A549 (cell line): ENCODE measurements at regions not wholly inside any gene's neighbourhood (a gene's known extent, or its start where the extent isn't known, plus 50 kb on each side); places are given as distances from the start of the nearest gene placed in this dataset.
A peak's percentile ranks its signal among the peaks of the same experiment; 100 is the strongest.

Experiments
- ATAC-seq, 2 experiments: fragments of 200-7000 bp in 1 of 2; fragments of >200 bp in 1 of 2; cut with Nextera tagmentation in 1 of 2; cut with Tn5 transposase in 1 of 2; 3 replicates each; pipeline versions ENCODE4 v1.8.0 to v1.9.1; 2018 to 2020; ENCODE audit warnings: mild to moderate bottlenecking in 1 of 2, moderate library complexity in 1 of 2
- CTCF ChIA-PET: fragments of 300-600 bp; sonication (Branson Sonifier 250); formaldehyde crosslinking; extraction: SDS; loops from one replicate; lab custom pipeline; 2021; ENCODE audit warnings: antibody characterized with exemption, inconsistent platforms; lab: Yijun Ruan, JAX
- POLR2A ChIA-PET: fragments of 350-600 bp; formaldehyde crosslinking; extraction: SDS; loops from one replicate; lab custom pipeline; 2021; ENCODE audit warnings: antibody characterized with exemption, inconsistent platforms; lab: Yijun Ruan, JAX
- DNase-seq, 2 experiments: peaks; one replicate each; pipeline versions ENCODE4 v3.0.0 to v3.0.0-alpha.2; 2011 to 2016; ENCODE audit warnings: low read depth in 1 of 2, low spot score in 1 of 2
- FAIRE-seq: peaks from 2 replicates; lab custom pipeline; 2011; peaks lifted over from hg19 to GRCh38; lab: Jason Lieb, UNC
- H3K27ac ChIP-seq, 2 experiments: fragments of >200 bp; sonication (Bioruptor Twin); formaldehyde crosslinking; 3 replicates each; pipeline ENCODE4 v1.5.1; 2016 to 2017
- H3K4me1 ChIP-seq: fragments of >200 bp; sonication (Bioruptor Twin); formaldehyde crosslinking; 3 replicates; pipeline ENCODE4 v1.6.1; 2016
- H3K4me2 ChIP-seq: fragments of >200 bp; sonication (Bioruptor Twin); formaldehyde crosslinking; 3 replicates; pipeline ENCODE4 v1.6.1; 2016
- H3K4me3 ChIP-seq: fragments of >200 bp; sonication (Bioruptor Twin); formaldehyde crosslinking; 3 replicates; pipeline ENCODE4 v1.5.1; 2016
- H3K9me3 ChIP-seq: fragments of >200 bp; sonication (Bioruptor Twin); formaldehyde crosslinking; 3 replicates; pipeline ENCODE4 v1.6.1; 2016
- BHLHE40 ChIP-seq: IDR thresholded peaks from 2 replicates; pipeline ENCODE4 v1.6.1; 2012; ENCODE audit warnings: low read depth, low read length, inconsistent platforms
- CEBPB ChIP-seq, 2 experiments: fragments of >200 bp in 1 of 2; sonication (Bioruptor Twin) in 1 of 2; formaldehyde crosslinking in 1 of 2; IDR thresholded peaks; 2 replicates each; pipeline ENCODE4 v1.6.1; 2012 to 2016
- CHD4 ChIP-seq: fragments of 200-600 bp; sonication (generic); IDR thresholded peaks from 2 replicates; pipeline ENCODE4 v1.6.1; 2016; ENCODE audit warnings: antibody characterized with exemption, mild to moderate bottlenecking, borderline replicate concordance
- EHMT2 ChIP-seq: fragments of 200-600 bp; sonication (generic); IDR thresholded peaks from 2 replicates; pipeline ENCODE4 v1.6.1; 2016; ENCODE audit warnings: antibody characterized with exemption, low read depth, mild to moderate bottlenecking, moderate library complexity
- EP300 ChIP-seq, 2 experiments: fragments of >200 bp; sonication (Bioruptor Twin); formaldehyde crosslinking; IDR thresholded peaks; 2 replicates in 1 of 2; 3 replicates in 1 of 2; pipeline ENCODE4 v1.6.1; 2016 to 2017
- ESRRA ChIP-seq: fragments of 150-350 bp; IDR thresholded peaks from 2 replicates; pipeline ENCODE4 v1.6.1; 2014; ENCODE audit warnings: mild to moderate bottlenecking, low read length, borderline replicate concordance
- FOSL2 ChIP-seq, 2 experiments: fragments of 450-650 bp in 1 of 2; fragments of >200 bp in 1 of 2; sonication (Bioruptor Twin) in 1 of 2; formaldehyde crosslinking; IDR thresholded peaks; 2 replicates each; pipeline versions ENCODE4 v1.5.0 to v1.6.1; 2016 to 2020; ENCODE audit warnings: mild to moderate bottlenecking in 1 of 2, moderate library complexity in 1 of 2
- GATA3 ChIP-seq: IDR thresholded peaks from 2 replicates; pipeline ENCODE4 v1.6.1; 2012; ENCODE audit warnings: borderline replicate concordance
- HDAC2 ChIP-seq: fragments of 200-600 bp; sonication (generic); IDR thresholded peaks from 2 replicates; pipeline ENCODE4 v1.6.1; 2016
- HOXA7 ChIP-seq: fragments of 250-450 bp; sonication (Bioruptor Pico); IDR thresholded peaks from 2 replicates; pipeline ENCODE4 v1.5.0; 2020; ENCODE audit warnings: mild to moderate bottlenecking, moderate library complexity
- MAFK ChIP-seq: fragments of 450-650 bp; IDR thresholded peaks from 2 replicates; pipeline ENCODE4 v1.6.1; 2014; ENCODE audit not compliant: partially characterized antibody
- NFE2L2 ChIP-seq: fragments of 150-350 bp; conservative IDR thresholded peaks from 2 replicates; pipeline ENCODE4 v1.6.1; 2014; ENCODE audit warnings: low read length
- NPAS2 ChIP-seq: fragments of 250-450 bp; sonication (Bioruptor Pico); IDR thresholded peaks from 2 replicates; pipeline ENCODE4 v1.8.0; 2022; ENCODE audit warnings: mild to moderate bottlenecking, moderate library complexity, borderline replicate concordance
- NR3C1 ChIP-seq: fragments of >200 bp; sonication (Bioruptor Twin); formaldehyde crosslinking; IDR thresholded peaks from 3 replicates; pipeline ENCODE4 v1.6.1; 2017
- PHF8 ChIP-seq: fragments of 200-600 bp; sonication (generic); IDR thresholded peaks from 2 replicates; pipeline ENCODE4 v1.6.1; 2016; ENCODE audit warnings: low read depth, mild to moderate bottlenecking, antibody characterized with exemption, moderate library complexity, borderline replicate concordance
- RARB ChIP-seq: fragments of 250-450 bp; sonication (Bioruptor Pico); IDR thresholded peaks from 2 replicates; pipeline ENCODE4 v1.8.0; 2021; ENCODE audit warnings: mild to moderate bottlenecking, moderate library complexity
- RFX5 ChIP-seq: fragments of 450-650 bp; IDR thresholded peaks from 2 replicates; pipeline ENCODE4 v1.7.1; 2014; ENCODE audit warnings: antibody characterized with exemption, mild to moderate bottlenecking, moderate library complexity
- SMC3 ChIP-seq: fragments of >200 bp; sonication (Bioruptor Twin); formaldehyde crosslinking; IDR thresholded peaks from 3 replicates; pipeline ENCODE4 v1.6.1; 2018; ENCODE audit warnings: inconsistent platforms
- SREBF2 ChIP-seq: fragments of 450-650 bp; IDR thresholded peaks from 2 replicates; pipeline ENCODE4 v1.6.1; 2014; ENCODE audit warnings: mild to moderate bottlenecking, moderate library complexity
- TFCP2L1 ChIP-seq: fragments of 250-450 bp; sonication (Bioruptor Pico); IDR thresholded peaks from 2 replicates; pipeline ENCODE4 v1.5.0; 2021; ENCODE audit warnings: mild to moderate bottlenecking
- TP53 ChIP-seq: fragments of 250-450 bp; sonication (Bioruptor Pico); IDR thresholded peaks from 2 replicates; pipeline ENCODE4 v1.5.0; 2021; ENCODE audit warnings: mild to moderate bottlenecking, moderate library complexity
- ZFP36 ChIP-seq: fragments of 450-650 bp; IDR thresholded peaks from 2 replicates; pipeline ENCODE4 v1.6.1; 2014; ENCODE audit warnings: borderline replicate concordance; ENCODE audit not compliant: partially characterized antibody
- ZNF302 ChIP-seq: fragments of 250-450 bp; sonication (Bioruptor Pico); IDR thresholded peaks from 2 replicates; pipeline ENCODE4 v1.9.0; 2021; ENCODE audit warnings: inconsistent platforms, mild to moderate bottlenecking, moderate library complexity
- WGBS: methylation state at CpG from one replicate; pipeline ENCODE4 v1.1.6; 2017; ENCODE audit errors: missing lambda C conversion rate; 5-methylcytosine and 5-hydroxymethylcytosine counted together
- TF ChIP-seq, protein P1 (sequence below): IDR thresholded peaks from 2 replicates; pipeline ENCODE4 v1.6.1; 2012; ENCODE audit warnings: low read depth, borderline replicate concordance
- TF ChIP-seq, protein P2 (sequence below): fragments of 150-350 bp; IDR thresholded peaks from 2 replicates; pipeline ENCODE4 v1.6.1; 2014; ENCODE audit warnings: low read depth, mild to moderate bottlenecking, low read length
- TF ChIP-seq, protein P3 (sequence below): fragments of 250-450 bp; sonication (Bioruptor Pico); IDR thresholded peaks from 2 replicates; pipeline ENCODE4 v1.5.0; 2020; ENCODE audit warnings: low read depth, mild to moderate bottlenecking, moderate library complexity
- TF ChIP-seq, protein P4 (sequence below): fragments of >200 bp; sonication (Bioruptor Twin); formaldehyde crosslinking; IDR thresholded peaks from 2 replicates; pipeline ENCODE4 v1.6.1; 2016

DNA sequence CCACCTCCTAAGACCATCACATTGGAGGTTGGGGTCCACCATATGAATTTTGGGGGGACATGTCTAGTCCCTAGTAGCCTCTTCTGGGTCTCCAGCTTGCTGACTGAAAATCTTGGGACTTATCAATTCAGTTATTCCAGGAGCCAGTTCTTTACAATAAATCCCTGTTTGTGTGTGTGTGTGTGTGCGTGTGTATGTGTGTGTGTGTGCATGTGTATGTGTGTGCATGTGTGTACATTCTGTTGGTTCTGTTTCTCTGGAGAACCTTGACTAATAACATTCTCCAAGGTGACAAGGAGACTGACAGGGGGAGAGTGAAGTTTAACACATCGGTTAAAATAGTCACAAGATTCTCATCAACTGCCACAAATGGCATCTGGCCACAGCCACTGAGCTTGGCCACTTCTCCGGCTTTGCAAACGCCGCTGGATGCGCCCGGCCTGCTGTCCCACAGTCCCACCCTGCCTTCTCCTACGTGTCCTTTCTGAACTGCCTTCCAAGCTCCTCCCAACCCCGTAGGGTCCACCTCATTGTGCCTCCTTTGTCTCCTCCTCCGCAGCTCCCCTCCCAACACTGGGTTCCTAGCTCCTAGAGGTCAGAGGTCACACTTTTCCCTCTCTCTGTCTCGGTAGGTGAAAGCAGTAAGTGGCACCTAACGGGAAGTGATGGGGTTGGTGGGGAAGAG lies 88.1 kb upstream of the DIO3 start:
- TF ChIP-seq TFCP2L1 (CRISPR knock-in tag) = no peak
- no peak for TF ChIP-seq RARB
- TF ChIP-seq CEBPB (IDR thresholded peaks at IDR 0.05) = no peak
- TF ChIP-seq EP300 (IDR thresholded peaks at IDR 0.05) = no peak
- no peak for TF ChIP-seq CHD4
- TF ChIP-seq SMC3 = no peak
- TF ChIP-seq PHF8 = no peak
- no peak for TF ChIP-seq ZNF302
- TF ChIP-seq TP53 (CRISPR knock-in tag) = no peak
- no peak for TF ChIP-seq HOXA7
- no peak for TF ChIP-seq SREBF2
- TF ChIP-seq BHLHE40 = no peak
- TF ChIP-seq, protein P1, sequence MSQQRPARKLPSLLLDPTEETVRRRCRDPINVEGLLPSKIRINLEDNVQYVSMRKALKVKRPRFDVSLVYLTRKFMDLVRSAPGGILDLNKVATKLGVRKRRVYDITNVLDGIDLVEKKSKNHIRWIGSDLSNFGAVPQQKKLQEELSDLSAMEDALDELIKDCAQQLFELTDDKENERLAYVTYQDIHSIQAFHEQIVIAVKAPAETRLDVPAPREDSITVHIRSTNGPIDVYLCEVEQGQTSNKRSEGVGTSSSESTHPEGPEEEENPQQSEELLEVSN = no peak
- TF ChIP-seq GATA3 = no peak
- TF ChIP-seq RFX5 = no peak
- peak overlapping the region; percentile 88; the same call in 1 of the 3 replicates for H3K4me2 ChIP-seq
- H3K9me3 ChIP-seq = no peaks in the 10 kb centered on the region
- CTCF ChIA-PET = interaction anchor here (0.5 to 1.7 kb wide), 4 partner anchors 9 to 238 kb away, joined by 3 to 5 read pairs (median 4); no protein-coding TSS in a partner anchor
- DNase-seq = no peak
- peaks cover 33% of the 10 kb centered on the region for H3K4me1 ChIP-seq
- no peak overlapping the region for H3K4me3 ChIP-seq
- no peak for ATAC-seq
- POLR2A ChIA-PET = no interaction called here
- H3K27ac ChIP-seq = peak overlapping the region; percentile 97 to 99; a peak in 5 of 6 replicates
- WGBS = 95% methylated on average over 12 of the region's 12 CpGs
- FAIRE-seq = no peak

DNA sequence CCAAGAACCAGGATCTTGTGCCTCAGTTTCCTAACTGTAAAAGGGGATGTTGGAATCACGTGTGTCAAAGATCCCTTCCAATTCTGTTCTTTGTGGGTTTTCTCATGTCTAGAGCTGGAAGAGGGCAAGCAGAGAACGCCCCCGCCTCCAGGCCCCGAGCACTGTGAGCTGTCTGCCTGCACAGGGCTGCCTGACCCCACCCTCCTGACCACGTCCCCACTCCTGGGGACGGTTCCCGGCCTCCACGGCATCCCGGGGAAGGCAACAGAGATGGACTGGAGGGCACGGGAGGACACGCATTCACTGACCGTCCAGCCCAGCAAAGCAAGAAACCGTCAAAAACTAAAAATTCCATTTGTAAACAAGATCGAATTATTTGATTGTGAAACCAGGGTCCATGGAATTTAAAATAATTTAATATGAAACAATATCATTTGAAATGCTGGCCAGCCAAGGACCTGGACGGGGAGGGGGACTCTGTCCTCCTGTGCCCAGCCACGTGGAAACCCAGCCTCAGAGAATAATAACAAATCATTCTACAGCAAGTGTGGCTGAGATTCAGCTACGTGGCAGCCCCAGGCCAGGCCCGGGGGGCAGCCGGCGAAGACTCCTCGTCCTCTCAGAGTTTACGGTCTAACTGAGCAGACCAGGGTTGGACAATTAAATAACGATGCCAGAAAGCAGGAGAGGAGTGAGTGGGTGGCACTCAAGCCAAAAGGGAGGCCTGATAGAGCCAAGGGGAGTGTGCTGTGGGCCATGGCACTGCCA lies 87.3 kb upstream of the DIO3 start:
- FAIRE-seq = no peak
- WGBS = 90% methylated on average over 23 of the region's 23 CpGs
- Histone ChIP-seq H3K4me2 (peak overlapping the region; percentile 88), H3K4me3 (no peak overlapping the region), H3K9me3 (no peaks in the 10 kb centered on the region)
- CTCF ChIA-PET = interaction anchor here (0.8 to 1.7 kb wide), 3 partner anchors 10 to 239 kb away, joined by 3 to 5 read pairs (median 5); no protein-coding TSS in a partner anchor
- no peak for TF ChIP-seq EHMT2
- TF ChIP-seq MAFK = no peak
- TF ChIP-seq TFCP2L1 (CRISPR knock-in tag) = no peak
- no peak for TF ChIP-seq NFE2L2
- no peak for TF ChIP-seq BHLHE40
- TF ChIP-seq NR3C1 = no peak
- TF ChIP-seq, protein P2, sequence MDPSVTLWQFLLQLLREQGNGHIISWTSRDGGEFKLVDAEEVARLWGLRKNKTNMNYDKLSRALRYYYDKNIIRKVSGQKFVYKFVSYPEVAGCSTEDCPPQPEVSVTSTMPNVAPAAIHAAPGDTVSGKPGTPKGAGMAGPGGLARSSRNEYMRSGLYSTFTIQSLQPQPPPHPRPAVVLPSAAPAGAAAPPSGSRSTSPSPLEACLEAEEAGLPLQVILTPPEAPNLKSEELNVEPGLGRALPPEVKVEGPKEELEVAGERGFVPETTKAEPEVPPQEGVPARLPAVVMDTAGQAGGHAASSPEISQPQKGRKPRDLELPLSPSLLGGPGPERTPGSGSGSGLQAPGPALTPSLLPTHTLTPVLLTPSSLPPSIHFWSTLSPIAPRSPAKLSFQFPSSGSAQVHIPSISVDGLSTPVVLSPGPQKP = no peak
- no peak for TF ChIP-seq NPAS2 (CRISPR knock-in tag)
- no peak for TF ChIP-seq FOSL2 (IDR thresholded peaks at IDR 0.05)
- no peak for TF ChIP-seq FOSL2 (CRISPR knock-in tag; IDR thresholded peaks at IDR 0.05)
- TF ChIP-seq HDAC2 = no peak
- TF ChIP-seq ESRRA = no peak
- no peak for TF ChIP-seq ZFP36
- TF ChIP-seq, protein P3, sequence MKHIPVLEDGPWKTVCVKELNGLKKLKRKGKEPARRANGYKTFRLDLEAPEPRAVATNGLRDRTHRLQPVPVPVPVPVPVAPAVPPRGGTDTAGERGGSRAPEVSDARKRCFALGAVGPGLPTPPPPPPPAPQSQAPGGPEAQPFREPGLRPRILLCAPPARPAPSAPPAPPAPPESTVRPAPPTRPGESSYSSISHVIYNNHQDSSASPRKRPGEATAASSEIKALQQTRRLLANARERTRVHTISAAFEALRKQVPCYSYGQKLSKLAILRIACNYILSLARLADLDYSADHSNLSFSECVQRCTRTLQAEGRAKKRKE (CRISPR knock-in tag) = no peak
- TF ChIP-seq, protein P4, sequence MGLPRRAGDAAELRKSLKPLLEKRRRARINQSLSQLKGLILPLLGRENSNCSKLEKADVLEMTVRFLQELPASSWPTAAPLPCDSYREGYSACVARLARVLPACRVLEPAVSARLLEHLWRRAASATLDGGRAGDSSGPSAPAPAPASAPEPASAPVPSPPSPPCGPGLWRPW = no peak
- TF ChIP-seq, all 56 proteins: peak for 0
- DNase-seq = no peak
- peaks cover 40% of the 10 kb centered on the region for H3K4me1 ChIP-seq
- H3K27ac ChIP-seq = peak overlapping the region; percentile 97 to 99
- no peak for ATAC-seq
- POLR2A ChIA-PET = no interaction called here
